ENCODE measurements at regions not wholly inside any gene's neighbourhood (a gene's known extent, or its start where the extent isn't known, plus 50 kb on each side); places are given as distances from the start of the nearest gene placed in this dataset.

- TF ChIP-seq FOXM1 (IDR thresholded peaks at IDR 0.05; ENCODE audit: borderline replicate concordance, low read depth) = no peak
- TF ChIP-seq TEAD4 (IDR thresholded peaks at IDR 0.05) = no peak
- TF ChIP-seq CREB1 (IDR thresholded peaks at IDR 0.05; ENCODE audit: low read depth) = no peak
- TF ChIP-seq NFIC (IDR thresholded peaks at IDR 0.05) = no peak
- TF ChIP-seq TAF1 (IDR thresholded peaks at IDR 0.05; ENCODE audit: low read depth) = no peak
- TF ChIP-seq YY1 (IDR thresholded peaks at IDR 0.05; ENCODE audit: low read depth) = no peak
- no peak for TF ChIP-seq CEBPB (IDR thresholded peaks at IDR 0.05)
- no peak for TF ChIP-seq EP300 (IDR thresholded peaks at IDR 0.05; ENCODE audit: borderline replicate concordance)
- no peak for TF ChIP-seq EGR1 (IDR thresholded peaks at IDR 0.05)
- TF ChIP-seq RAD21 (IDR thresholded peaks at IDR 0.05; ENCODE audit: low read depth) = no peak
Measured at GRCh38 chr18:25648716-25649260, 296.8 kb upstream of the ZNF521 start.

All from Ishikawa (cell line).